GM12878 (cell line): ENCODE measurements at regions not wholly inside any gene's neighbourhood (a gene's known extent, or its start where the extent isn't known, plus 50 kb on each side); places are given as distances from the start of the nearest gene placed in this dataset.

Experiments used
- ATAC-seq: fragments of 200-7000 bp; cut with Tn5 transposase; 3 replicates; pipeline ENCODE4 v1.9.1; 2020; ENCODE audit warnings: mild to moderate bottlenecking, moderate library complexity
- BruUV-seq: library from RNA; stranded (reverse); fragments of 400-500 nt; replicated peaks from 2 replicates; lab custom pipeline; 2021; lab: Mats Ljungman, UMichigan
- CTCF ChIA-PET: fragments of 300-600 bp; sonication (Branson Sonifier 250); formaldehyde crosslinking; extraction: SDS; loops from one replicate; lab custom pipeline; 2021; ENCODE audit warnings: inconsistent platforms; lab: Yijun Ruan, JAX
- POLR2A ChIA-PET: fragments of 350-600 bp; formaldehyde crosslinking; extraction: SDS; loops from one replicate; lab custom pipeline; 2021; ENCODE audit warnings: inconsistent platforms; lab: Charles Lee
- RAD21 ChIA-PET: fragments of 300-600 bp; sonication (Branson Sonifier 250); formaldehyde crosslinking; loops from one replicate; lab custom pipeline; 2023; ENCODE audit warnings: antibody characterized with exemption; ENCODE audit not compliant: unreplicated experiment; lab: Charles Lee
- SMC1A ChIA-PET: fragments of 300-600 bp; sonication (Branson Sonifier 250); formaldehyde crosslinking; loops from one replicate; lab custom pipeline; 2023; ENCODE audit not compliant: unreplicated experiment, uncharacterized antibody; lab: Charles Lee
- DNase-seq: peaks from one replicate; pipeline ENCODE4 v3.0.0-alpha.2; 2011; ENCODE audit warnings: low read depth, low spot score
- FAIRE-seq: peaks from 3 replicates; lab custom pipeline; 2011; peaks lifted over from hg19 to GRCh38; lab: Jason Lieb, UNC
- H2AFZ ChIP-seq: 2 replicates; pipeline ENCODE4 v1.6.0; 2011; ENCODE audit warnings: low read depth, low read length, control low read depth; ENCODE audit not compliant: control insufficient read depth
- H3K27ac ChIP-seq: 2 replicates; pipeline ENCODE4 v1.5.1; 2011; ENCODE audit warnings: control low read depth; ENCODE audit not compliant: control insufficient read depth, insufficient read depth
- H3K27me3 ChIP-seq, 2 experiments: replicated peaks in 1 of 2; 2 replicates each; pipeline versions ENCODE4 v1.6.0 to v1.6.1; 2011; ENCODE audit warnings: low read length in 1 of 2; ENCODE audit not compliant: control insufficient read depth in 2 of 2, insufficient read depth in 2 of 2
- H3K36me3 ChIP-seq, 2 experiments: 2 replicates each; pipeline ENCODE4 v1.5.1; 2011; ENCODE audit warnings: low read length in 1 of 2; ENCODE audit not compliant: control insufficient read depth in 2 of 2, insufficient read depth in 2 of 2
- H3K4me1 ChIP-seq: 2 replicates; pipeline ENCODE4 v1.6.1; 2011; ENCODE audit warnings: mild to moderate bottlenecking, low read length, moderate library complexity, mixed read lengths; ENCODE audit not compliant: control insufficient read depth, insufficient read depth
- H3K4me2 ChIP-seq: 2 replicates; pipeline ENCODE4 v1.6.0; 2011; ENCODE audit warnings: control low read depth; ENCODE audit not compliant: control insufficient read depth, insufficient read depth
- H3K4me3 ChIP-seq: fragments of 200-600 bp; sonication (generic); 2 replicates; pipeline ENCODE4 v1.5.1; 2016
- H3K79me2 ChIP-seq: 2 replicates; pipeline ENCODE4 v1.6.0; 2011; ENCODE audit warnings: low read length; ENCODE audit not compliant: control insufficient read depth, insufficient read depth
- H3K9ac ChIP-seq: 2 replicates; pipeline ENCODE4 v1.8.0; 2011; ENCODE audit warnings: low read length, control low read depth, mixed read lengths; ENCODE audit not compliant: control insufficient read depth, insufficient read depth
- H3K9me3 ChIP-seq: replicated peaks from 3 replicates; pipeline ENCODE4 v1.5.1; 2011; ENCODE audit warnings: mild to moderate bottlenecking, low read length; ENCODE audit not compliant: control insufficient read depth, insufficient read depth
- H4K20me1 ChIP-seq: 2 replicates; pipeline ENCODE4 v1.6.0; 2011; ENCODE audit not compliant: control insufficient read depth, insufficient read depth
- E2F8 ChIP-seq: fragments of 450-650 bp; IDR thresholded peaks from 2 replicates; pipeline ENCODE4 v1.6.1; 2018; ENCODE audit warnings: mild to moderate bottlenecking, low read depth, moderate library complexity; ENCODE audit not compliant: partially characterized antibody
- IKZF1 ChIP-seq: fragments of 450-650 bp; conservative IDR thresholded peaks from 2 replicates; pipeline ENCODE4 v1.6.1; 2017; ENCODE audit warnings: antibody characterized with exemption, mild to moderate bottlenecking
- IRF5 ChIP-seq: fragments of 450-650 bp; IDR thresholded peaks from 2 replicates; pipeline ENCODE4 v1.6.1; 2017; ENCODE audit warnings: borderline replicate concordance
- JUNB ChIP-seq: IDR thresholded peaks from 2 replicates; pipeline ENCODE4 v1.6.1; 2016; ENCODE audit warnings: antibody characterized with exemption, mild to moderate bottlenecking
- KLF5 ChIP-seq: fragments of 450-650 bp; IDR thresholded peaks from 2 replicates; pipeline ENCODE4 v1.6.1; 2014; ENCODE audit warnings: mild to moderate bottlenecking; ENCODE audit not compliant: partially characterized antibody
- MEF2A ChIP-seq: IDR thresholded peaks from 2 replicates; pipeline ENCODE4 v1.6.1; 2011; ENCODE audit warnings: low read depth, mild to moderate bottlenecking, low read length, moderate library complexity; ENCODE audit not compliant: insufficient read depth
- MEF2B ChIP-seq: fragments of 450-650 bp; IDR thresholded peaks from 2 replicates; pipeline ENCODE4 v1.6.1; 2018; ENCODE audit warnings: mild to moderate bottlenecking, moderate library complexity; ENCODE audit not compliant: partially characterized antibody, poor library complexity, severe bottlenecking
- MXI1 ChIP-seq: fragments of 150-350 bp; IDR thresholded peaks from 2 replicates; pipeline ENCODE4 v1.6.1; 2011; ENCODE audit warnings: low read depth, mild to moderate bottlenecking, inconsistent platforms, low read length, improper control_type of control experiment
- NFYB ChIP-seq: IDR thresholded peaks from 2 replicates; pipeline ENCODE4 v1.6.1; 2011; ENCODE audit warnings: low read depth, mild to moderate bottlenecking, low read length, improper control_type of control experiment, moderate library complexity; ENCODE audit not compliant: insufficient read depth
- SMC3 ChIP-seq: IDR thresholded peaks from 2 replicates; pipeline ENCODE4 v1.6.1; 2011; ENCODE audit warnings: low read length, improper control_type of control experiment, borderline replicate concordance
- TCF7 ChIP-seq: IDR thresholded peaks from 2 replicates; pipeline ENCODE4 v1.6.1; 2014; ENCODE audit warnings: antibody characterized with exemption, borderline replicate concordance
- ZSCAN29 ChIP-seq: fragments of 450-650 bp; IDR thresholded peaks from 2 replicates; pipeline ENCODE4 v1.6.1; 2017; ENCODE audit warnings: mild to moderate bottlenecking, moderate library complexity
- ZZZ3 ChIP-seq: IDR thresholded peaks from 2 replicates; pipeline ENCODE4 v1.6.1; 2011; ENCODE audit warnings: low read depth; ENCODE audit not compliant: control insufficient read depth, insufficient read length
- WGBS: methylation state at CpG from one replicate; pipeline ENCODE4 v1.1.6; 2016; ENCODE audit warnings: low lambda C conversion rate; ENCODE audit not compliant: insufficient replicate concordance, insufficient coverage; ENCODE audit errors: missing lambda C conversion rate; 5-methylcytosine and 5-hydroxymethylcytosine counted together
- in situ Hi-C: fragments of 300-500 bp; cut with MboI; formaldehyde crosslinking; loops from 9 replicates; pipeline ENCODE4 v1.14.3; 2018; ENCODE audit warnings: mixed read lengths
- intact Hi-C: fragments of 100-400 bp; cut with micrococcal nuclease; formaldehyde crosslinking; loops from one replicate; pipeline ENCODE4 v1.14.2; 2022; ENCODE audit not compliant: unreplicated experiment
- TF ChIP-seq, protein P1 (sequence below): IDR thresholded peaks from 2 replicates; pipeline ENCODE4 v1.6.1; 2011; ENCODE audit warnings: low read depth, low read length, improper control_type of control experiment, borderline replicate concordance

- 8% methylated on average over 4 of the region's 4 CpGs for WGBS
- H3K79me2 ChIP-seq = no peaks in the 10 kb centered on the region
- ChIA-PET RAD21 (no interaction called here), POLR2A (no interaction called here), SMC1A (no interaction called here), CTCF (interaction anchor here (1.0 to 1.4 kb wide), 2 partner anchors 8 to 228 kb away, joined by 3 read pairs; no protein-coding TSS in a partner anchor)
- in situ Hi-C loops (no loop called here), intact Hi-C loops (no loop called here)
- no peak overlapping the region for H3K4me3 ChIP-seq
- ATAC-seq (no peak), DNase-seq (no peak), FAIRE-seq (no peak)
- TF ChIP-seq MXI1 (no peak), ZZZ3 (no peak)
- H3K36me3 ChIP-seq = no peaks in the 10 kb centered on the region
- H3K4me2 ChIP-seq = no peak overlapping the region
- H3K4me1 ChIP-seq = no peaks in the 10 kb centered on the region
- no peaks in the 10 kb centered on the region for H3K9me3 ChIP-seq
- H4K20me1 ChIP-seq = no peaks in the 10 kb centered on the region
- no peak overlapping the region for H3K9ac ChIP-seq
- BruUV-seq = no TSS peak
- H3K27me3 ChIP-seq = no peaks in the 10 kb centered on the region
- no peak overlapping the region for H3K27ac ChIP-seq
- no peak overlapping the region for H2AFZ ChIP-seq
These were observed 104.1 kb upstream of the PAPPA start for GRCh38 chr9:116049456-116049855.

GRCh38 chr9:116051528-116051927 lies 102.1 kb upstream of the PAPPA start:
- H3K4me3 ChIP-seq = no peak overlapping the region
- ChIA-PET CTCF (no interaction called here), POLR2A (no interaction called here), SMC1A (no interaction called here), RAD21 (no interaction called here)
- no peak overlapping the region for H3K4me2 ChIP-seq
- H3K9ac ChIP-seq = no peak overlapping the region
- no peak overlapping the region for H2AFZ ChIP-seq
- no peaks in the 10 kb centered on the region for H3K9me3 ChIP-seq
- no peaks in the 10 kb centered on the region for H3K27me3 ChIP-seq
- H3K79me2 ChIP-seq = no peaks in the 10 kb centered on the region
- no peak for ATAC-seq
- DNase-seq = no peak
- BruUV-seq = no TSS peak
- no peaks in the 10 kb centered on the region for H3K4me1 ChIP-seq
- no peak for FAIRE-seq
- H3K27ac ChIP-seq = no peak overlapping the region
- H3K36me3 ChIP-seq = no peaks in the 10 kb centered on the region
- WGBS = 19% methylated on average over 2 of the region's 2 CpGs
- intact Hi-C loops = no loop called here
- in situ Hi-C loops = no loop called here
- no peaks in the 10 kb centered on the region for H4K20me1 ChIP-seq
- no peak for TF ChIP-seq MEF2A
- no peak for TF ChIP-seq JUNB
- TF ChIP-seq KLF5 = no peak
- TF ChIP-seq NFYB = no peak
- TF ChIP-seq MEF2B = no peak
- TF ChIP-seq ZSCAN29 = no peak
- no peak for TF ChIP-seq IKZF1
- no peak for TF ChIP-seq IRF5
- no peak for TF ChIP-seq SMC3
- TF ChIP-seq, protein P1, sequence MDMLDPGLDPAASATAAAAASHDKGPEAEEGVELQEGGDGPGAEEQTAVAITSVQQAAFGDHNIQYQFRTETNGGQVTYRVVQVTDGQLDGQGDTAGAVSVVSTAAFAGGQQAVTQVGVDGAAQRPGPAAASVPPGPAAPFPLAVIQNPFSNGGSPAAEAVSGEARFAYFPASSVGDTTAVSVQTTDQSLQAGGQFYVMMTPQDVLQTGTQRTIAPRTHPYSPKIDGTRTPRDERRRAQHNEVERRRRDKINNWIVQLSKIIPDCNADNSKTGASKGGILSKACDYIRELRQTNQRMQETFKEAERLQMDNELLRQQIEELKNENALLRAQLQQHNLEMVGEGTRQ = no peak
- TF ChIP-seq ZZZ3 = no peak
- TF ChIP-seq TCF7 = no peak
- no peak for TF ChIP-seq E2F8
